ENCODE measurements at regions not wholly inside any gene's neighbourhood (a gene's known extent, or its start where the extent isn't known, plus 50 kb on each side); places are given as distances from the start of the nearest gene placed in this dataset.

DNA sequence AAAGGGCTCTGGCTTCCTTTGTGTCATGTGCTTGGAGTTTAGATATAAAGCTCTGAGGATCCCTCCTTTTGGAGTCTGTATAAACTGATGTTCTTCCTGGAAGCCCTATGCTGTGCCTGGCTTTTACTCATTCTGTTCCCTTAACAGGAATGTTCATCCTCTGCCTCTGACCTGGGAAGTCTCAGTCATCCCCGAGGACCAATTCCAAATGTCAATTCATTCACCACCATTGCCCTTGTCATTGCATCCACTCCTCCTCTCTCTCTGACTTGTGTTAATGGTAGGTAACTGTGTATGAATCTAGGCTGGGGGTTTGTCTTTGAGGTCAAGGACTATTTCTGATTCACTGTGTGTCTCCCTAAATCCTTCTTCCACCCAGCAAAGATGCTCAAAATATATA, 204.2 kb upstream of the CAMK1G start:
- TF ChIP-seq, protein P1, sequence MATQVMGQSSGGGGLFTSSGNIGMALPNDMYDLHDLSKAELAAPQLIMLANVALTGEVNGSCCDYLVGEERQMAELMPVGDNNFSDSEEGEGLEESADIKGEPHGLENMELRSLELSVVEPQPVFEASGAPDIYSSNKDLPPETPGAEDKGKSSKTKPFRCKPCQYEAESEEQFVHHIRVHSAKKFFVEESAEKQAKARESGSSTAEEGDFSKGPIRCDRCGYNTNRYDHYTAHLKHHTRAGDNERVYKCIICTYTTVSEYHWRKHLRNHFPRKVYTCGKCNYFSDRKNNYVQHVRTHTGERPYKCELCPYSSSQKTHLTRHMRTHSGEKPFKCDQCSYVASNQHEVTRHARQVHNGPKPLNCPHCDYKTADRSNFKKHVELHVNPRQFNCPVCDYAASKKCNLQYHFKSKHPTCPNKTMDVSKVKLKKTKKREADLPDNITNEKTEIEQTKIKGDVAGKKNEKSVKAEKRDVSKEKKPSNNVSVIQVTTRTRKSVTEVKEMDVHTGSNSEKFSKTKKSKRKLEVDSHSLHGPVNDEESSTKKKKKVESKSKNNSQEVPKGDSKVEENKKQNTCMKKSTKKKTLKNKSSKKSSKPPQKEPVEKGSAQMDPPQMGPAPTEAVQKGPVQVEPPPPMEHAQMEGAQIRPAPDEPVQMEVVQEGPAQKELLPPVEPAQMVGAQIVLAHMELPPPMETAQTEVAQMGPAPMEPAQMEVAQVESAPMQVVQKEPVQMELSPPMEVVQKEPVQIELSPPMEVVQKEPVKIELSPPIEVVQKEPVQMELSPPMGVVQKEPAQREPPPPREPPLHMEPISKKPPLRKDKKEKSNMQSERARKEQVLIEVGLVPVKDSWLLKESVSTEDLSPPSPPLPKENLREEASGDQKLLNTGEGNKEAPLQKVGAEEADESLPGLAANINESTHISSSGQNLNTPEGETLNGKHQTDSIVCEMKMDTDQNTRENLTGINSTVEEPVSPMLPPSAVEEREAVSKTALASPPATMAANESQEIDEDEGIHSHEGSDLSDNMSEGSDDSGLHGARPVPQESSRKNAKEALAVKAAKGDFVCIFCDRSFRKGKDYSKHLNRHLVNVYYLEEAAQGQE (IDR thresholded peaks at IDR 0.05; ENCODE audit: insufficient read depth in 1 of 2, low read depth in 2 of 2, low read length in 2 of 2), result no peak
- TF ChIP-seq SIN3A (IDR thresholded peaks at IDR 0.05; ENCODE audit: borderline replicate concordance, insufficient read depth, low read length), result no peak

Measured in PFSK-1 (cell line).